GM12891 (cell line): ENCODE measurements at regions not wholly inside any gene's neighbourhood (a gene's known extent, or its start where the extent isn't known, plus 50 kb on each side); places are given as distances from the start of the nearest gene placed in this dataset.

Source experiments
- DNase-seq: peaks from one replicate; pipeline ENCODE4 v3.0.0; 2011; ENCODE audit warnings: low spot score; ENCODE audit not compliant: insufficient read length
- FAIRE-seq: peaks from 2 replicates; lab custom pipeline; 2011; peaks lifted over from hg19 to GRCh38; lab: Jason Lieb, UNC
- PAX5 ChIP-seq: IDR thresholded peaks from 2 replicates; pipeline ENCODE4 v1.6.1; 2011; ENCODE audit warnings: low read length, moderate library complexity, mild to moderate bottlenecking; ENCODE audit not compliant: insufficient read depth, severe bottlenecking
- POLR2A ChIP-seq: IDR thresholded peaks from 2 replicates; pipeline ENCODE4 v1.6.1; 2011; ENCODE audit warnings: low read depth, low read length, control low read depth
- POLR2AphosphoS5 ChIP-seq: IDR thresholded peaks from 2 replicates; pipeline ENCODE4 v1.6.1; 2011; ENCODE audit warnings: low read depth, low read length, control low read depth
- POU2F2 ChIP-seq: IDR thresholded peaks from 2 replicates; pipeline ENCODE4 v1.6.1; 2011; ENCODE audit warnings: low read depth, mild to moderate bottlenecking, control low read depth, low read length, moderate library complexity
- SPI1 ChIP-seq: IDR thresholded peaks from 2 replicates; pipeline ENCODE4 v1.6.1; 2011; ENCODE audit warnings: low read depth, low read length, control low read depth
- TAF1 ChIP-seq: IDR thresholded peaks from 2 replicates; pipeline ENCODE4 v1.6.1; 2011; ENCODE audit warnings: low read depth, low read length, control low read depth

DNA sequence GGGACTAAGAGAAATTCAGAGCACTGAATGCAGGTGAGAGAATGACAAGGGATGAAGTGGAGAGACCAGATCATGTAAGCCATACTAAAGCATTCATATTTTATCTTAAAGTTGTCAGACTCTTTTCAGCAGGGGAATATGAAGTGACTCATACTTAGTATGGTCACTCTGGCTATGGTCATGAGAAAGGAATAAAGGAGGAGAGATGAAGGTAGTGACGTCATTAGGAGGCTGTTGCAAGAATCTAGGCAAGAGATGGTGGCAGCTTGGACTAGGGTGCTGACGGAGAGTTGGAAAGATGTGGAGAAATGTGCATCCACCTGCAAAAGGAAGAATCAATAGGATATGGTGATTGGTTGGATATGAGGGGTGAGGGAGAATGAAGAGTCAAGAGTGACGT, 203.2 kb upstream of the ACVR2A start:
- DNase-seq (no peak), FAIRE-seq (no peak)
- TF ChIP-seq TAF1 (no peak), POLR2A (no peak), SPI1 (no peak), POLR2AphosphoS5 (no peak), PAX5 (no peak), POU2F2 (no peak)

DNA sequence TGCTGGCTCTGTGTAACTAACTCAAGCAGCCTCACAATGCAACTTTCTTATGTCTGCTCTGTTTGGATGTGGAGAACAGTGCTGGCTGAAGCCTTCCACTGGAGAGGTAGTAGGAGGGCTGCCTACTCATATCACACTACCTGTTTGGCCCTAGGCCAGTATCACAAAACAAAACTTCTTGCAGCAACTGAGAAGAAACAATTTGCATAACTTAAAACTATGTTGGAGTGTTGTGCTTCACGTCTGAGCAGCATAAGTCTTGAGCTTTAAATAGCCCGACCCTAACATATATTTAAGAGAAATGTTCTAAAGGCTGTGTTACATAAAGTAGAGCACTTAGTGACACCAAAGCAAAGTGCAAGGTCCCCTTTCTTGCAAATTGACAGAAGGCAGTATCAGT, 204.9 kb upstream of the ACVR2A start:
- no peak for DNase-seq
- TF ChIP-seq POLR2AphosphoS5: no peak
- TF ChIP-seq POLR2A: no peak
- 0 out of 2 replicates have a peak, but pooled peaks have one; percentile 24 for TF ChIP-seq SPI1
- no peak for TF ChIP-seq TAF1
- peak; percentile 80 for TF ChIP-seq POU2F2
- TF ChIP-seq PAX5: no peak
- FAIRE-seq: peak; percentile 99

DNA sequence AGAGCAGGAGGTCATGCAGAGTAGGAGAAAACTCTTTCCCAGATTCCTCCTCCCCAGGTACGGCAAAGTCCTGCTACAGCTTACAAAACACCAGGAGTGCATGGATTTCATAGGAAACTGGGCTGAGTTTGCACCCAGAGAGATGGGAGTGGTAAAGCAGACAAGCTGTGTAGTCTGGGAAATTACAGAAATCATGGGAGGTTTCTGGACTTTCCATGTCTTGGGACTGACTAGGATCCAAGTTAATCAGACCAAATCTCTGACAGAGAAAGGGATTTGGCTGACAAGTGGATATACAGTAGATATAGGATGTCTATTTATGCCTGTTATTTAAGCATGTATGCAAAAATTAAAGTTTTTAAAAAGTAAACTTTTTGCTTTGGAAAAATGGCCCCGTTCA, 205.4 kb upstream of the ACVR2A start:
- TF ChIP-seq PAX5: no peak
- TF ChIP-seq POLR2A: no peak
- no peak for TF ChIP-seq POLR2AphosphoS5
- no peak for TF ChIP-seq SPI1
- TF ChIP-seq TAF1: no peak
- TF ChIP-seq POU2F2: no peak
- DNase-seq: no peak
- no peak for FAIRE-seq

- TF ChIP-seq PAX5: no peak
- TF ChIP-seq TAF1: no peak
- no peak for TF ChIP-seq POLR2A
- TF ChIP-seq SPI1: no peak
- TF ChIP-seq POLR2AphosphoS5: no peak
- no peak for TF ChIP-seq POU2F2
- FAIRE-seq (peak; percentile 54), DNase-seq (no peak)
Measured at GRCh38 chr2:147636886-147637285, 207.9 kb upstream of the ACVR2A start.

DNA sequence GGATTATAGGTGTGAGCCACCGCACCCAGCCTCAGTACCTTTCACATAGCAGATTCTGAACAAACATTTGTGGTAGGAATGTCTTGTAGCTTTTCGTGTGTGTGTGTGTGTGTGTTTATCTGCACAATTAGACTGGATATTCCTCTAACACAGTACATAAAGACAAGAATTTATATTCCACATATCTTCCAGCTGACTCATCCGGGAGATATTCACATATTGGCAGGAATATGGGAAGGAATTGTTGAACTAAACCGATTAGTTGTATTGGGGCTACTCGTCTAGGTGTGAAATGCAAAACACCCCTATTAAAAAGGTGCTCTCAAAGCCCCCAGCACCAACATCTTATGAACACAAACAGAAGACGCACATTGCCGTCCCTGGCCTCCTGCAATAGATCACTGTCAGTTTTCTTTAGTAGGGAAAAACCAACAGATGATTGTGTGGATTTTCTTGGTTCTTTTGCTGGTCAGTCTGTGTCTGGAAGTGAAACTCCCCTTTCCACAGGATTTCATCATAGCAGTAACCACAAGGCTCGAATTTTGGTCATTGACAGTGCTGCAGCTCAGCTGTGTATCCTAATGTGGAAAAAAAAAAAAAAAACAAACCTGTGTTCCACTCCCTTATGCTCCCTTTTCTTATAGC, 208.5 kb upstream of the ACVR2A start:
- no peak for FAIRE-seq
- DNase-seq: no peak
- no peak for TF ChIP-seq POU2F2
- peak; percentile 33; the same call in 1 of the 2 replicates for TF ChIP-seq SPI1

DNA sequence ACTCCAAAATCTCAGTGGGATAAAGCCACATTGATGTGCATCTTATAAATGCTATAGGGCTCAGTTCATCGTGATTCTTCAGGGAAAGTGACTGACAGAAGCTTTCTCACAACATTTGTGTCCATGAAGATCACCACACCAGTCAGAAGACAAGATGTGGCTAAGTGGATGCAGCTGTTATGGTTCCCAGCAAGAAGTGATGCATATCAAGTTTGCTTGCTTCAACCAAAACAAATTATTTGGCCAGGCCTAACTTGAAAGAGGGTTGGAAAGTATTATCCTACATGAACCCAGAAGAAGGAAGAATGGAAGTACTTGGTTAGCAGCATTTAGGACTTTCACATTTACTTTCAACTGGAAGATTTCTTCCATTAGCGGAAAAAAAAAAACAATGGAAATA, 210.0 kb upstream of the ACVR2A start:
- FAIRE-seq: peak; percentile 86

GRCh38 chr2:147632198-147632597, 212.6 kb upstream of the ACVR2A start:
- FAIRE-seq: peak; percentile 78
- no peak for TF ChIP-seq TAF1
- TF ChIP-seq PAX5: no peak
- TF ChIP-seq POU2F2: no peak
- no peak for TF ChIP-seq SPI1
- TF ChIP-seq POLR2A: no peak
- TF ChIP-seq POLR2AphosphoS5: no peak

More for the DNA sequence above, 210.0 kb upstream of the ACVR2A start:
- DNase-seq: no peak
- TF ChIP-seq POU2F2 (no peak), TAF1 (no peak), POLR2A (no peak), POLR2AphosphoS5 (no peak), SPI1 (no peak)

DNA sequence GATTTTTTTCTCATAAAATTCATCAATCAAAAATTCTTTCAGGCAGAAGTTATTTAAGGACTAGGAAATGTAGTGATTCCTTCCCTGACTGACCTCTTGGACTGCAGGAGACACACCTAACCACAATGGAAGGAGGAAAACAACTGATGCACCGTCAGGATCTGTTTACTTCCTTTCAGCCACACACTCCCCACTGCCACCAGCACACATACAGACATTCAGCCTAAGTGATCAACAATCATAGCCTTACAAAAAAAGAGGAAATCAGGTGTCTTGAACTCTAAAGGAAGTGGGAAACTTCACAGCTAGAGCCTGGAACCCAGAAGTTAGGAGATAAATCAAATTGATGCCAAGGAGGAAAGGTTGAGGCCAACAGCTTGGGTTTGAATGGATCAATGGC, 213.5 kb upstream of the ACVR2A start:
- TF ChIP-seq TAF1 (no peak), SPI1 (peak; percentile 63), POU2F2 (no peak)
- DNase-seq: no peak
- FAIRE-seq: peak; percentile 77

More at GRCh38 chr2:147632198-147632597, 212.6 kb upstream of the ACVR2A start:
- no peak for DNase-seq

GRCh38 chr2:147630585-147630984, 214.2 kb upstream of the ACVR2A start:
- DNase-seq (no peak), FAIRE-seq (peak; percentile 76)
- TF ChIP-seq TAF1: no peak
- peak; percentile 23; the same call in 1 of the 2 replicates for TF ChIP-seq SPI1
- no peak for TF ChIP-seq PAX5

GRCh38 chr2:147628971-147629421, 215.8 kb upstream of the ACVR2A start:
- DNase-seq: no peak
- peak; percentile 52 for FAIRE-seq
- no peak for TF ChIP-seq TAF1
- no peak for TF ChIP-seq POU2F2
- no peak for TF ChIP-seq POLR2AphosphoS5
- TF ChIP-seq SPI1: no peak
- no peak for TF ChIP-seq POLR2A
- no peak for TF ChIP-seq PAX5
